ENCODE measurements at regions not wholly inside any gene's neighbourhood (a gene's known extent, or its start where the extent isn't known, plus 50 kb on each side); places are given as distances from the start of the nearest gene placed in this dataset.

DNA sequence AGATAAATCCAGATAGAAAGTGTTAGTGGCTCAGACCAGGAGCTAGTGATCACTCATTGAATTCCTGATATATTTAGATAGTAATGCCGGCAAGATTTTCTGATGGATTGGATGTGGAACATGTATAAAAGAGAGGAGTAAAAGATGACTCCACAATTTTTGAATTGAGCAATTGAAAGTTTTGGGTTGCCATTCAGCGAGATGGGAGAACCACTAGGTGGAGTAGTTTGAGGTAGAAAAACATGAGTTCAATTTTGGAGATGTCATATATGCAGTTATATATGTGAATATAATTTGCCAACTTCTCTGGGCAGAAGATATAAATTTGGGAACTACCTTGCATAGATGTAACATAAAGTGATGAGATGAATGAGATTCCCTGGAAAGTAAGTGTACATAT is 502.5 kb upstream of the SEMA6A start:
- TF ChIP-seq, protein P1, sequence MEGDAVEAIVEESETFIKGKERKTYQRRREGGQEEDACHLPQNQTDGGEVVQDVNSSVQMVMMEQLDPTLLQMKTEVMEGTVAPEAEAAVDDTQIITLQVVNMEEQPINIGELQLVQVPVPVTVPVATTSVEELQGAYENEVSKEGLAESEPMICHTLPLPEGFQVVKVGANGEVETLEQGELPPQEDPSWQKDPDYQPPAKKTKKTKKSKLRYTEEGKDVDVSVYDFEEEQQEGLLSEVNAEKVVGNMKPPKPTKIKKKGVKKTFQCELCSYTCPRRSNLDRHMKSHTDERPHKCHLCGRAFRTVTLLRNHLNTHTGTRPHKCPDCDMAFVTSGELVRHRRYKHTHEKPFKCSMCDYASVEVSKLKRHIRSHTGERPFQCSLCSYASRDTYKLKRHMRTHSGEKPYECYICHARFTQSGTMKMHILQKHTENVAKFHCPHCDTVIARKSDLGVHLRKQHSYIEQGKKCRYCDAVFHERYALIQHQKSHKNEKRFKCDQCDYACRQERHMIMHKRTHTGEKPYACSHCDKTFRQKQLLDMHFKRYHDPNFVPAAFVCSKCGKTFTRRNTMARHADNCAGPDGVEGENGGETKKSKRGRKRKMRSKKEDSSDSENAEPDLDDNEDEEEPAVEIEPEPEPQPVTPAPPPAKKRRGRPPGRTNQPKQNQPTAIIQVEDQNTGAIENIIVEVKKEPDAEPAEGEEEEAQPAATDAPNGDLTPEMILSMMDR (conservative IDR thresholded peaks at IDR 0.05 in 1 of 2, IDR thresholded peaks at IDR 0.05 in 1 of 2; ENCODE audit: extremely low read depth in 1 of 2, insufficient read depth in 1 of 2, low read depth in 1 of 2, low read length in 2 of 2) = peak; percentile 58 to 67
- no peak for TF ChIP-seq EZH2 (IDR thresholded peaks at IDR 0.05; ENCODE audit: borderline replicate concordance, low read length)

Data from mammary epithelial cell (primary cell).